GM18868 (cell line): ENCODE measurements at regions not wholly inside any gene's neighbourhood (a gene's known extent, or its start where the extent isn't known, plus 50 kb on each side); places are given as distances from the start of the nearest gene placed in this dataset.

ENCODE experiments used
- ATAC-seq: cut with Tn5 transposase; IDR thresholded peaks from one replicate; pipeline ENCODE4 v1.9.1; 2021; ENCODE audit warnings: mild to moderate bottlenecking, moderate library complexity; ENCODE audit not compliant: unreplicated experiment

- ATAC-seq, result no peak
Observed at GRCh38 chr12:131606218-131606901, 104.5 kb upstream of the SFSWAP start.

GRCh38 chr12:131607658-131608447 is 103.0 kb upstream of the SFSWAP start:
- peak; percentile 82 for ATAC-seq

- ATAC-seq, result no peak
Observed at GRCh38 chr12:131608740-131609690, 101.9 kb upstream of the SFSWAP start.

GRCh38 chr12:131609762-131610161 is 101.1 kb upstream of the SFSWAP start:
- no peak for ATAC-seq

GRCh38 chr12:131610181-131610580 is 100.7 kb upstream of the SFSWAP start:
- no peak for ATAC-seq

- ATAC-seq, result no peak
Observed at GRCh38 chr12:131610891-131611290, 100.0 kb upstream of the SFSWAP start.

GRCh38 chr12:131611416-131612091 is 99.3 kb upstream of the SFSWAP start:
- no peak for ATAC-seq

- no peak for ATAC-seq
Observed at GRCh38 chr12:131612092-131612755, 98.7 kb upstream of the SFSWAP start.

GRCh38 chr12:131613186-131613585 is 97.7 kb upstream of the SFSWAP start:
- no peak for ATAC-seq

GRCh38 chr12:131613678-131614077 is 97.2 kb upstream of the SFSWAP start:
- no peak for ATAC-seq

GRCh38 chr12:131615326-131616042 is 95.4 kb upstream of the SFSWAP start:
- no peak for ATAC-seq

GRCh38 chr12:131616043-131616700 is 94.7 kb upstream of the SFSWAP start:
- no peak for ATAC-seq

- ATAC-seq, result no peak
Observed at GRCh38 chr12:131616738-131617137, 94.2 kb upstream of the SFSWAP start.

- ATAC-seq, result no peak
Observed at GRCh38 chr12:131617179-131617578, 93.7 kb upstream of the SFSWAP start.

GRCh38 chr12:131617596-131618302 is 93.1 kb upstream of the SFSWAP start:
- ATAC-seq, result no peak

- no peak for ATAC-seq
Observed at GRCh38 chr12:131618303-131618658, 92.6 kb upstream of the SFSWAP start.

GRCh38 chr12:131618701-131619100 is 92.2 kb upstream of the SFSWAP start:
- no peak for ATAC-seq

GRCh38 chr12:131619106-131619642 is 91.7 kb upstream of the SFSWAP start:
- no peak for ATAC-seq
